ENCODE measurements at regions not wholly inside any gene's neighbourhood (a gene's known extent, or its start where the extent isn't known, plus 50 kb on each side); places are given as distances from the start of the nearest gene placed in this dataset.

- DNase-seq, result no peak
- Histone ChIP-seq H3K4me1 (no peaks in the 10 kb centered on the region), H3K4me3 (no peak overlapping the region), H3K9me3 (no peaks in the 10 kb centered on the region), H3K27ac (no peak overlapping the region), H3K27me3 (no peaks in the 10 kb centered on the region), H3K36me3 (ENCODE audit: low read depth, missing control alignments) (no peaks in the 10 kb centered on the region)
- no peak for TF ChIP-seq POLR2A (IDR thresholded peaks at IDR 0.05)
- TF ChIP-seq CTCF (IDR thresholded peaks at IDR 0.05), result no peak
- WGBS, 2 donors, result 93 to 97% methylated on average over 4 of the region's 4 CpGs
- intact Hi-C loops (cut with DNase I; ENCODE audit: low total_unique reads), result loop anchor here (10.0 kb wide), 1 partner anchor 1013 kb away; no protein-coding TSS in a partner anchor
Observed at GRCh38 chr1:214127705-214128104, 139.9 kb downstream of the PROX1 start.

GRCh38 chr1:214135886-214136285, 145.1 kb upstream of the SMYD2 start:
- 73 to 77% methylated on average over 6 to 7 of the region's 7 CpGs for WGBS, 2 donors

GRCh38 chr1:214136324-214136919, 144.5 kb upstream of the SMYD2 start:
- no peak overlapping the region for H3K4me3 ChIP-seq

More at GRCh38 chr1:214135886-214136285, 145.1 kb upstream of the SMYD2 start:
- no peak for TF ChIP-seq POLR2A (IDR thresholded peaks at IDR 0.05)
- no peak for TF ChIP-seq CTCF (IDR thresholded peaks at IDR 0.05)
- Histone ChIP-seq H3K36me3 (ENCODE audit: low read depth, missing control alignments) (no peaks in the 10 kb centered on the region), H3K4me3 (no peak overlapping the region), H3K27ac (no peak overlapping the region), H3K4me1 (no peaks in the 10 kb centered on the region), H3K27me3 (no peaks in the 10 kb centered on the region), H3K9me3 (no peaks in the 10 kb centered on the region)
- no peak for DNase-seq
- intact Hi-C loops (cut with DNase I; ENCODE audit: low total_unique reads), result no loop called here

GRCh38 chr1:214141486-214141885, 139.5 kb upstream of the SMYD2 start:
- no peak for DNase-seq
- no peaks in the 10 kb centered on the region for H3K36me3 ChIP-seq (ENCODE audit: low read depth, missing control alignments)
- TF ChIP-seq CTCF (IDR thresholded peaks at IDR 0.05) (no peak), POLR2A (IDR thresholded peaks at IDR 0.05) (no peak)
- no peak overlapping the region for H3K27ac ChIP-seq
- 85 to 92% methylated on average over 4 of the region's 4 CpGs for WGBS, 2 donors
- intact Hi-C loops (cut with DNase I; ENCODE audit: low total_unique reads), result no loop called here
- H3K4me3 ChIP-seq, result no peak overlapping the region
- no peaks in the 10 kb centered on the region for H3K4me1 ChIP-seq
- H3K27me3 ChIP-seq, result no peaks in the 10 kb centered on the region
- H3K9me3 ChIP-seq, result no peaks in the 10 kb centered on the region

More at GRCh38 chr1:214136324-214136919, 144.5 kb upstream of the SMYD2 start:
- no peaks in the 10 kb centered on the region for H3K4me1 ChIP-seq
- no peak overlapping the region for H3K27ac ChIP-seq
- TF ChIP-seq CTCF (IDR thresholded peaks at IDR 0.05), result no peak
- TF ChIP-seq POLR2A (IDR thresholded peaks at IDR 0.05), result no peak
- H3K36me3 ChIP-seq (ENCODE audit: low read depth, missing control alignments), result no peaks in the 10 kb centered on the region
- no peaks in the 10 kb centered on the region for H3K27me3 ChIP-seq
- DNase-seq, result no peak
- intact Hi-C loops (cut with DNase I; ENCODE audit: low total_unique reads), result no loop called here
- H3K9me3 ChIP-seq, result no peaks in the 10 kb centered on the region
- 75 to 78% methylated on average over 8 of the region's 8 CpGs for WGBS, 2 donors
